ENCODE measurements at regions not wholly inside any gene's neighbourhood (a gene's known extent, or its start where the extent isn't known, plus 50 kb on each side); places are given as distances from the start of the nearest gene placed in this dataset.

DNA sequence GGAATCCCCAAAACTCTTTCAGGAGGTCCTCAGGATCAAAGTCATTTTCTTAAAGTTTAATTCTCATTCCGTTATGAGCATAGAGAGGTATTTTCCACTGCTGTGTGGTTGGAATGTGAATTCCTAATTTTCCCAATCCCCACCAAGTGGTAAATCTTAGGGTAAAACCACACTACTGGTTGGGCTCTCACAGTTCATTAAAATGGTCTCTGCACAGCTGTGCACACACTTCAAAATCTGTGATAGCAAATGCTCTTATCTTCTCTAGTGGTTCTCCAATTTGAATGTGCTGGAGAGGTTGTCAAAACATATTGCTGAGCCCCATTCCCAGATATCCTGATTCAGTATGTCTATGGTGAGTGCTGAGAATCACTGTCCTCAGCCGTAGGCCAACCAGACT lies 189.1 kb downstream of the BMP4 start:
- H3K9ac ChIP-seq (ENCODE audit: low read length) = no peak overlapping the region
- H3K4me3 ChIP-seq (ENCODE audit: control extremely low read depth in 1 of 5, extremely low read depth in 1 of 5, insufficient read depth in 1 of 5, low read depth in 2 of 5, low read length in 4 of 5) = no peak overlapping the region
- ChIA-PET CTCF (no interaction called here), POLR2A (no interaction called here)
- H4K20me1 ChIP-seq (ENCODE audit: control insufficient read depth, insufficient read depth, low read length, poor library complexity, severe bottlenecking) = no peaks in the 10 kb centered on the region
- no peaks in the 10 kb centered on the region for H3K4me1 ChIP-seq (ENCODE audit: control insufficient read depth in 2 of 2, insufficient read depth in 2 of 2, low read length in 2 of 2)
- Mint-ChIP-seq H3K9me3 (ENCODE audit: insufficient read depth) (peaks cover 2% of the 10 kb centered on the region), H3K27me3 (no peaks in the 10 kb centered on the region), H3K27ac (no peak overlapping the region), H3K4me3 (no peak overlapping the region), H3K4me1 (no peaks in the 10 kb centered on the region)
- H3K9me3 ChIP-seq (ENCODE audit: control extremely low read depth in 1 of 3, control insufficient read depth in 2 of 3, insufficient read depth in 1 of 3, low read length in 2 of 3) = no peaks in the 10 kb centered on the region
- no peak overlapping the region for H3K4me2 ChIP-seq (replicated peaks; ENCODE audit: low read depth, low read length, poor library complexity, severe bottlenecking)
- no peaks in the 10 kb centered on the region for H3K36me3 ChIP-seq (replicated peaks in 1 of 2; ENCODE audit: control extremely low read depth in 1 of 2, control insufficient read depth in 1 of 2, extremely low read depth in 1 of 2, insufficient read depth in 2 of 2, low read length in 1 of 2)
- ATAC-seq (ENCODE audit: low read depth) (no peak), DNase-seq (no peak)
- no peak overlapping the region for H2AFZ ChIP-seq (ENCODE audit: insufficient read depth, low read depth, low read length, poor library complexity, severe bottlenecking)
- TF ChIP-seq, protein P1, sequence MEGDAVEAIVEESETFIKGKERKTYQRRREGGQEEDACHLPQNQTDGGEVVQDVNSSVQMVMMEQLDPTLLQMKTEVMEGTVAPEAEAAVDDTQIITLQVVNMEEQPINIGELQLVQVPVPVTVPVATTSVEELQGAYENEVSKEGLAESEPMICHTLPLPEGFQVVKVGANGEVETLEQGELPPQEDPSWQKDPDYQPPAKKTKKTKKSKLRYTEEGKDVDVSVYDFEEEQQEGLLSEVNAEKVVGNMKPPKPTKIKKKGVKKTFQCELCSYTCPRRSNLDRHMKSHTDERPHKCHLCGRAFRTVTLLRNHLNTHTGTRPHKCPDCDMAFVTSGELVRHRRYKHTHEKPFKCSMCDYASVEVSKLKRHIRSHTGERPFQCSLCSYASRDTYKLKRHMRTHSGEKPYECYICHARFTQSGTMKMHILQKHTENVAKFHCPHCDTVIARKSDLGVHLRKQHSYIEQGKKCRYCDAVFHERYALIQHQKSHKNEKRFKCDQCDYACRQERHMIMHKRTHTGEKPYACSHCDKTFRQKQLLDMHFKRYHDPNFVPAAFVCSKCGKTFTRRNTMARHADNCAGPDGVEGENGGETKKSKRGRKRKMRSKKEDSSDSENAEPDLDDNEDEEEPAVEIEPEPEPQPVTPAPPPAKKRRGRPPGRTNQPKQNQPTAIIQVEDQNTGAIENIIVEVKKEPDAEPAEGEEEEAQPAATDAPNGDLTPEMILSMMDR (IDR thresholded peaks at IDR 0.05) = no peak
- TF ChIP-seq EZH2 (IDR thresholded peaks at IDR 0.05; ENCODE audit: borderline replicate concordance, insufficient read depth, low read depth, low read length, poor library complexity, severe bottlenecking) = no peak
- H3K27me3 ChIP-seq (replicated peaks in 1 of 4; ENCODE audit: control extremely low read depth in 1 of 4, control insufficient read depth in 3 of 4, insufficient read depth in 4 of 4, low read length in 3 of 4) = no peaks in the 10 kb centered on the region
- WGBS (ENCODE audit: insufficient coverage) = 71% methylated on average over 1 of the region's 2 CpGs
- no peak overlapping the region for H3K27ac ChIP-seq (ENCODE audit: low read length in 2 of 2)
- intact Hi-C loops (cut with micrococcal nuclease) = no loop called here
- no peaks in the 10 kb centered on the region for H3K79me2 ChIP-seq (ENCODE audit: control insufficient read depth, insufficient read depth, low read length)

DNA sequence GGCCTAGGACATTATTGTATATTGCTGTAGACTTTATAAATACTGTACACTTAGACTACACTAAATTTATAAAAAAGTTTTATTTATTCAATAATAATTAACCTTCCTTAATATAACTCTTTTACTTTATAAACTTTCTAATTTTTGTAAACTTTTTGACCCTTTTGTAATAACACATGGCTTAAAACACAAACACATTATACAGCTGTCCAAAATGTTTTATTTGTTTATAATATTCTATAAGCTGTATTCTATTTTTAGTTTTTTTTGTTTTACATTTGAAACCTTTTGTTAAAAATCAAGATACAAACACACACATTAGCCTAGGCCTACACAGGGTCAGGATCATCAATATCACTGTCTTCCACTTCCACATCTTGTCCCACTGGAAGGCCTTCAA lies 190.0 kb downstream of the BMP4 start:
- Histone ChIP-seq H3K9me3 (ENCODE audit: control extremely low read depth in 1 of 3, control insufficient read depth in 2 of 3, insufficient read depth in 1 of 3, low read length in 2 of 3) (no peaks in the 10 kb centered on the region), H3K79me2 (ENCODE audit: control insufficient read depth, insufficient read depth, low read length) (no peaks in the 10 kb centered on the region), H3K4me1 (ENCODE audit: control insufficient read depth in 2 of 2, insufficient read depth in 2 of 2, low read length in 2 of 2) (no peaks in the 10 kb centered on the region), H2AFZ (ENCODE audit: insufficient read depth, low read depth, low read length, poor library complexity, severe bottlenecking) (no peak overlapping the region), H3K27me3 (replicated peaks in 1 of 4; ENCODE audit: control extremely low read depth in 1 of 4, control insufficient read depth in 3 of 4, insufficient read depth in 4 of 4, low read length in 3 of 4) (no peaks in the 10 kb centered on the region), H4K20me1 (ENCODE audit: control insufficient read depth, insufficient read depth, low read length, poor library complexity, severe bottlenecking) (no peaks in the 10 kb centered on the region), H3K27ac (ENCODE audit: low read length in 2 of 2) (no peak overlapping the region), H3K9ac (ENCODE audit: low read length) (no peak overlapping the region), H3K4me3 (ENCODE audit: control extremely low read depth in 1 of 5, extremely low read depth in 1 of 5, insufficient read depth in 1 of 5, low read depth in 2 of 5, low read length in 4 of 5) (no peak overlapping the region), H3K4me2 (replicated peaks; ENCODE audit: low read depth, low read length, poor library complexity, severe bottlenecking) (no peak overlapping the region), H3K36me3 (replicated peaks in 1 of 2; ENCODE audit: control extremely low read depth in 1 of 2, control insufficient read depth in 1 of 2, extremely low read depth in 1 of 2, insufficient read depth in 2 of 2, low read length in 1 of 2) (no peaks in the 10 kb centered on the region)
- Mint-ChIP-seq H3K27ac (no peak overlapping the region), H3K4me3 (no peak overlapping the region), H3K4me1 (no peaks in the 10 kb centered on the region), H3K9me3 (ENCODE audit: insufficient read depth) (peaks cover 2% of the 10 kb centered on the region), H3K27me3 (no peaks in the 10 kb centered on the region)
- ChIA-PET POLR2A (no interaction called here), CTCF (no interaction called here)
- TF ChIP-seq, protein P1 (IDR thresholded peaks at IDR 0.05) = no peak
- no peak for TF ChIP-seq EZH2 (IDR thresholded peaks at IDR 0.05; ENCODE audit: borderline replicate concordance, insufficient read depth, low read depth, low read length, poor library complexity, severe bottlenecking)
- ATAC-seq (ENCODE audit: low read depth) = no peak
- DNase-seq = no peak
- intact Hi-C loops (cut with micrococcal nuclease) = no loop called here

Data from B cell (primary cell).